HepG2 (cell line): ENCODE measurements at regions not wholly inside any gene's neighbourhood (a gene's known extent, or its start where the extent isn't known, plus 50 kb on each side); places are given as distances from the start of the nearest gene placed in this dataset.

Experiments
- ATAC-seq: fragments of 200-7000 bp; cut with Tn5 transposase; 3 replicates; pipeline ENCODE4 v1.9.1; 2020; ENCODE audit warnings: mild to moderate bottlenecking, moderate library complexity
- BruUV-seq: library from RNA; stranded (reverse); fragments of 400-500 nt; replicated peaks from 2 replicates; lab custom pipeline; 2021; lab: Mats Ljungman, UMichigan
- CTCF ChIA-PET: fragments of 300-600 bp; formaldehyde crosslinking; extraction: SDS; loops from one replicate; lab custom pipeline; 2021; ENCODE audit warnings: low total read pairs, inconsistent platforms, low intra/inter-chr PET ratio; lab: Yijun Ruan, JAX
- POLR2A ChIA-PET: fragments of 350-600 bp; sonication (Branson Sonifier 250); formaldehyde crosslinking; loops from one replicate; lab custom pipeline; 2020; ENCODE audit warnings: antibody characterized with exemption, inconsistent platforms; lab: Yijun Ruan, JAX
- DNase-seq: peaks from one replicate; pipeline ENCODE4 v3.0.0-alpha.2; 2015; ENCODE audit warnings: low spot score
- FAIRE-seq: peaks from 3 replicates; lab custom pipeline; 2011; peaks lifted over from hg19 to GRCh38; lab: Jason Lieb, UNC
- H2AFZ ChIP-seq: one replicate; pipeline ENCODE4 v1.6.1; 2011; ENCODE audit warnings: low read length, inconsistent platforms
- H3K27ac ChIP-seq: fragments of 300-600 bp; 3 replicates; pipeline ENCODE4 v1.8.0; 2011; ENCODE audit warnings: mixed run types, mild to moderate bottlenecking, mixed read lengths, low read length, inconsistent platforms; ENCODE audit not compliant: insufficient read depth; ENCODE audit errors: extremely low read length
- H3K27me3 ChIP-seq, 2 experiments: fragments of 200-600 bp in 1 of 2; 2 replicates in 1 of 2; 3 replicates in 1 of 2; pipeline versions ENCODE4 v1.6.0 to v1.8.0; 2011; ENCODE audit warnings: low read length in 2 of 2, mild to moderate bottlenecking in 2 of 2, moderate library complexity in 2 of 2, inconsistent platforms in 1 of 2; ENCODE audit not compliant: insufficient read depth in 2 of 2, control insufficient read depth in 1 of 2
- H3K36me3 ChIP-seq, 2 experiments: fragments of 200-600 bp in 1 of 2; replicated peaks in 1 of 2; 2 replicates in 1 of 2; 3 replicates in 1 of 2; pipeline versions ENCODE4 v1.5.1 to v1.8.0; 2011; ENCODE audit warnings: low read length in 2 of 2, inconsistent platforms in 1 of 2; ENCODE audit not compliant: insufficient read depth in 2 of 2, control insufficient read depth in 1 of 2
- H3K4me1 ChIP-seq: 2 replicates; pipeline ENCODE4 v1.5.1; 2012; ENCODE audit warnings: low read length, inconsistent platforms; ENCODE audit not compliant: insufficient read depth
- H3K4me2 ChIP-seq: 2 replicates; pipeline ENCODE4 v1.6.0; 2011; ENCODE audit warnings: low read depth, low read length, inconsistent platforms
- H3K4me3 ChIP-seq, 3 experiments: fragments of 200-600 bp in 1 of 3; sonication (generic), shearing (Covaris generic) in 1 of 3; replicated peaks in 1 of 3; 2 replicates each; pipeline ENCODE4 v1.5.1; 2011 to 2016; ENCODE audit warnings: low read length in 3 of 3, inconsistent platforms in 2 of 3, low read depth in 2 of 3, mild to moderate bottlenecking in 2 of 3, control low read depth in 1 of 3, mixed read lengths in 1 of 3; ENCODE audit not compliant: insufficient read depth in 1 of 3
- H3K79me2 ChIP-seq: one replicate; pipeline ENCODE4 v1.6.1; 2011; ENCODE audit warnings: low read length, inconsistent platforms; ENCODE audit not compliant: insufficient read depth
- H3K9ac ChIP-seq: 2 replicates; pipeline ENCODE4 v1.6.0; 2011; ENCODE audit warnings: mild to moderate bottlenecking, low read depth, low read length, inconsistent platforms; ENCODE audit not compliant: insufficient read depth
- H3K9me3 ChIP-seq: 2 replicates; pipeline ENCODE4 v1.5.1; 2012; ENCODE audit warnings: mild to moderate bottlenecking, low read length
- H4K20me1 ChIP-seq: 2 replicates; pipeline ENCODE4 v1.6.0; 2011; ENCODE audit warnings: inconsistent platforms, mild to moderate bottlenecking, low read length, moderate library complexity; ENCODE audit not compliant: insufficient read depth
- AKNA ChIP-seq: sonication (generic); formaldehyde crosslinking; IDR thresholded peaks from 2 replicates; pipeline ENCODE4 v1.4.0; 2020; ENCODE audit warnings: missing genetic modification reagents, borderline replicate concordance
- ATM ChIP-seq: fragments of 450-650 bp; IDR thresholded peaks from 2 replicates; pipeline ENCODE4 v1.7.1; 2017; ENCODE audit warnings: mild to moderate bottlenecking, borderline replicate concordance
- ETV6 ChIP-seq: sonication (generic); formaldehyde crosslinking; conservative IDR thresholded peaks from 2 replicates; pipeline ENCODE4 v1.4.0; 2020; ENCODE audit warnings: missing genetic modification reagents
- FOXO4 ChIP-seq: sonication (generic); formaldehyde crosslinking; conservative IDR thresholded peaks from 2 replicates; pipeline ENCODE4 v1.8.1; 2023; ENCODE audit warnings: missing genetic modification reagents
- GLMP ChIP-seq: sonication (generic); formaldehyde crosslinking; IDR thresholded peaks from 2 replicates; pipeline ENCODE4 v1.9.0; 2021; ENCODE audit warnings: missing genetic modification reagents, mild to moderate bottlenecking, borderline replicate concordance
- HNF4A ChIP-seq: sonication (generic); formaldehyde crosslinking; IDR thresholded peaks from 2 replicates; pipeline ENCODE4 v1.4.0; 2020; ENCODE audit warnings: missing genetic modification reagents
- HNRNPL ChIP-seq: fragments of 200-400 bp; formaldehyde crosslinking; IDR thresholded peaks from 2 replicates; pipeline ENCODE4 v1.6.1; 2017; ENCODE audit warnings: mild to moderate bottlenecking, low read depth, low read length
- HOXA9 ChIP-seq: sonication (generic); formaldehyde crosslinking; IDR thresholded peaks from 2 replicates; pipeline ENCODE4 v1.8.1; 2022; ENCODE audit warnings: missing genetic modification reagents, mild to moderate bottlenecking, moderate library complexity, borderline replicate concordance
- MXD1 ChIP-seq: sonication (generic); formaldehyde crosslinking; IDR thresholded peaks from 2 replicates; pipeline ENCODE4 v1.4.0; 2020; ENCODE audit warnings: mild to moderate bottlenecking, missing genetic modification reagents
- MZF1 ChIP-seq: sonication (generic); formaldehyde crosslinking; IDR thresholded peaks from 2 replicates; pipeline ENCODE4 v1.8.1; 2023; ENCODE audit warnings: mild to moderate bottlenecking, missing genetic modification reagents, borderline replicate concordance
- RXRB ChIP-seq: IDR thresholded peaks from 2 replicates; pipeline ENCODE4 v1.6.1; 2016; ENCODE audit warnings: borderline replicate concordance, missing genetic modification reagents, missing compliant biosample characterization
- SMAD1 ChIP-seq: sonication (generic); formaldehyde crosslinking; IDR thresholded peaks from 2 replicates; pipeline ENCODE4 v1.4.0; 2020; ENCODE audit warnings: missing genetic modification reagents, low read depth, mild to moderate bottlenecking, borderline replicate concordance
- THRA ChIP-seq: sonication (generic); formaldehyde crosslinking; IDR thresholded peaks from 2 replicates; pipeline ENCODE4 v1.4.0; 2020; ENCODE audit warnings: missing genetic modification reagents, borderline replicate concordance
- ZNF12 ChIP-seq: sonication (generic); formaldehyde crosslinking; IDR thresholded peaks from 2 replicates; pipeline ENCODE4 v1.5.0; 2020; ENCODE audit warnings: missing genetic modification reagents
- ZNF234 ChIP-seq: sonication (generic); formaldehyde crosslinking; conservative IDR thresholded peaks from 2 replicates; pipeline ENCODE4 v1.5.1; 2020; ENCODE audit warnings: mild to moderate bottlenecking, missing genetic modification reagents
- ZNF570 ChIP-seq: sonication (generic); formaldehyde crosslinking; IDR thresholded peaks from 2 replicates; pipeline ENCODE4 v1.4.0; 2020; ENCODE audit warnings: mild to moderate bottlenecking, missing genetic modification reagents, borderline replicate concordance
- WGBS: methylation state at CpG from one replicate; pipeline ENCODE4 v1.1.6; 2017; ENCODE audit warnings: low lambda C conversion rate; 5-methylcytosine and 5-hydroxymethylcytosine counted together
- in situ Hi-C: cut with HindIII; loops from 2 replicates; pipeline ENCODE4 v1.10.0; 2017; ENCODE audit warnings: low pct_unique_long_range_greater_than_20kb; ENCODE audit not compliant: extremely low pct_ligation_motif_present
- intact Hi-C: fragments of 100-400 bp; cut with micrococcal nuclease; formaldehyde crosslinking; loops from one replicate; pipeline ENCODE4 v1.10.0; 2022; ENCODE audit not compliant: unreplicated experiment

- Histone ChIP-seq H3K4me1 (peaks cover 19% of the 10 kb centered on the region; the same call in 1 of the 2 replicates), H3K4me3 (no peak overlapping the region), H3K4me2 (no peak overlapping the region), H3K27ac (no peak overlapping the region), H3K27me3 (peaks cover 0 to 20% of the 10 kb centered on the region in 2 experiments; a peak in 2 of 5 replicates), H3K36me3 (no peaks in the 10 kb centered on the region), H3K79me2 (no peaks in the 10 kb centered on the region), H2AFZ (no peak overlapping the region), H3K9me3 (0 out of 2 replicates have a peak, but pooled peaks cover 4% of the 10 kb centered on the region), H4K20me1 (no peaks in the 10 kb centered on the region), H3K9ac (no peak overlapping the region)
- ChIA-PET CTCF (no interaction called here), POLR2A (no interaction called here)
- FAIRE-seq, result no peak
- 16% methylated on average over 3 of the region's 3 CpGs for WGBS
- BruUV-seq, result no TSS peak
- intact Hi-C loops, result no loop called here
- no peak for ATAC-seq
- in situ Hi-C loops, result no loop called here
- DNase-seq, result no peak
- TF ChIP-seq HNF4A (CRISPR knock-in tag) (peak; percentile 23; the same call in 1 of the 2 replicates), RXRB (0 out of 2 replicates have a peak, but pooled peaks have one; percentile 37), ZNF234 (no peak), AKNA (no peak), MZF1 (CRISPR knock-in tag) (no peak), GLMP (CRISPR knock-in tag) (no peak), HOXA9 (CRISPR knock-in tag) (no peak), SMAD1 (CRISPR knock-in tag) (no peak), FOXO4 (CRISPR knock-in tag) (no peak), ATM (no peak), MXD1 (no peak), ZNF12 (no peak), ZNF570 (CRISPR knock-in tag) (no peak), HNRNPL (no peak), THRA (CRISPR knock-in tag) (peak; percentile 61; the same call in 1 of the 2 replicates), ETV6 (no peak)
These were observed 238.4 kb upstream of the JUN start for GRCh38 chr1:59022199-59022598.
